SK-N-SH (cell line): ENCODE measurements at regions not wholly inside any gene's neighbourhood (a gene's known extent, or its start where the extent isn't known, plus 50 kb on each side); places are given as distances from the start of the nearest gene placed in this dataset.

Source experiments
- CTCF ChIA-PET: fragments of 300-600, 350-600 bp; formaldehyde crosslinking; extraction: SDS; loops from one replicate; lab custom pipeline; 2021; lab: Yijun Ruan, JAX
- POLR2A ChIA-PET: fragments of 350-600 bp; sonication (Branson Sonifier 250); formaldehyde crosslinking; extraction: SDS; loops from one replicate; lab custom pipeline; 2020; ENCODE audit warnings: antibody characterized with exemption, inconsistent platforms; lab: Yijun Ruan, JAX
- DNase-seq: peaks from one replicate; pipeline ENCODE4 v3.0.0; 2012
- H2AFZ ChIP-seq: fragments of 200-600 bp; sonication (generic); 2 replicates; pipeline ENCODE4 v1.8.1; 2016; ENCODE audit warnings: antibody characterized with exemption, mild to moderate bottlenecking, low read depth
- H3F3A ChIP-seq: fragments of 200-600 bp; sonication (generic); replicated peaks from 2 replicates; pipeline ENCODE3; 2016; ENCODE audit warnings: antibody characterized with exemption, mild to moderate bottlenecking; ENCODE audit not compliant: insufficient read depth
- H3K27ac ChIP-seq, 2 experiments: fragments of 200-500 bp in 1 of 2; fragments of 200-600 bp in 1 of 2; sonication (Bioruptor generic) in 1 of 2; sonication (generic), shearing (Covaris generic) in 1 of 2; 2 replicates each; pipeline versions ENCODE4 v1.5.1 to v1.6.1; 2014 to 2016; ENCODE audit warnings: low read depth in 2 of 2, inconsistent platforms in 1 of 2, low read length in 1 of 2, mild to moderate bottlenecking in 1 of 2, mixed read lengths in 1 of 2
- H3K27me3 ChIP-seq: fragments of 200-600 bp; sonication (generic), shearing (Covaris generic); 2 replicates; pipeline ENCODE4 v1.6.1; 2016; ENCODE audit warnings: mixed run types; ENCODE audit not compliant: insufficient read depth
- H3K36me3 ChIP-seq, 2 experiments: fragments of 200-500 bp in 1 of 2; fragments of 200-600 bp in 1 of 2; sonication (Bioruptor generic) in 1 of 2; sonication (generic) in 1 of 2; replicated peaks in 1 of 2; 2 replicates each; pipeline versions ENCODE3 to v1.5.1; 2014 to 2016; ENCODE audit warnings: low read length in 1 of 2, mild to moderate bottlenecking in 1 of 2; ENCODE audit not compliant: insufficient read depth in 2 of 2, control insufficient read depth in 1 of 2
- H3K4me1 ChIP-seq, 2 experiments: fragments of 200-500 bp in 1 of 2; fragments of 200-600 bp in 1 of 2; sonication (Bioruptor generic) in 1 of 2; sonication (generic), shearing (Covaris generic) in 1 of 2; 2 replicates each; pipeline versions ENCODE4 v1.5.1 to v1.6.1; 2014 to 2016; ENCODE audit warnings: low read depth in 1 of 2, low read length in 1 of 2, mixed run types in 1 of 2; ENCODE audit not compliant: insufficient read depth in 2 of 2, control insufficient read depth in 1 of 2
- H3K4me2 ChIP-seq: fragments of 200-600 bp; sonication (generic), shearing (Covaris generic); 2 replicates; pipeline ENCODE4 v1.6.1; 2017; ENCODE audit warnings: mixed run types
- H3K4me3 ChIP-seq, 2 experiments: fragments of 200-500 bp in 1 of 2; fragments of 200-600 bp in 1 of 2; sonication (Bioruptor generic) in 1 of 2; sonication (generic), shearing (Covaris generic) in 1 of 2; 2 replicates each; pipeline versions ENCODE4 v1.5.1 to v1.8.1; 2014 to 2016; ENCODE audit warnings: low read depth in 2 of 2, inconsistent platforms in 1 of 2, low read length in 1 of 2, mild to moderate bottlenecking in 1 of 2, mixed read lengths in 1 of 2, moderate library complexity in 1 of 2
- H3K79me2 ChIP-seq: fragments of 200-600 bp; sonication (generic); 2 replicates; pipeline ENCODE4 v1.8.1; 2017; ENCODE audit warnings: mild to moderate bottlenecking; ENCODE audit not compliant: insufficient read depth
- H3K9ac ChIP-seq: fragments of 200-600 bp; sonication (generic); 2 replicates; pipeline ENCODE4 v1.6.1; 2017; ENCODE audit warnings: mixed run types
- H3K9me2 ChIP-seq: fragments of 200-600 bp; sonication (generic); 2 replicates; pipeline ENCODE4 v1.6.1; 2017; ENCODE audit warnings: mixed run types
- H3K9me3 ChIP-seq: fragments of 200-600 bp; sonication (generic); 2 replicates; pipeline ENCODE4 v1.6.1; 2017; ENCODE audit warnings: mixed run types, mild to moderate bottlenecking, moderate library complexity
- H4K20me1 ChIP-seq: fragments of 200-600 bp; sonication (generic); 2 replicates; pipeline ENCODE4 v1.6.1; 2017; ENCODE audit warnings: mild to moderate bottlenecking, mixed run types; ENCODE audit not compliant: insufficient read depth
- ELF1 ChIP-seq: IDR thresholded peaks from 2 replicates; pipeline ENCODE4 v1.4.0; 2012
- EZH2phosphoT487 ChIP-seq: fragments of 200-600 bp; sonication (generic); IDR thresholded peaks from 2 replicates; pipeline ENCODE4 v1.6.1; 2017; ENCODE audit warnings: low read depth, mixed run types, mild to moderate bottlenecking, antibody characterized with exemption, moderate library complexity, borderline replicate concordance
- FOSL2 ChIP-seq: IDR thresholded peaks from 2 replicates; pipeline ENCODE4 v1.4.0; 2012; ENCODE audit warnings: low read depth, mild to moderate bottlenecking, moderate library complexity, borderline replicate concordance
- FOXM1 ChIP-seq: IDR thresholded peaks from 2 replicates; pipeline ENCODE4 v1.4.0; 2012; ENCODE audit warnings: low read depth, mild to moderate bottlenecking
- GABPA ChIP-seq: IDR thresholded peaks from 2 replicates; pipeline ENCODE4 v1.4.0; 2012; ENCODE audit warnings: low read depth, mild to moderate bottlenecking
- GATA2 ChIP-seq: sonication (generic); formaldehyde crosslinking; IDR thresholded peaks from 2 replicates; pipeline ENCODE4 v1.5.0; 2020; ENCODE audit warnings: mild to moderate bottlenecking, missing genetic modification reagents
- JUND ChIP-seq: IDR thresholded peaks from 2 replicates; pipeline ENCODE4 v1.4.0; 2012
- MXI1 ChIP-seq: IDR thresholded peaks from 2 replicates; pipeline ENCODE4 v1.6.1; 2012; ENCODE audit warnings: mild to moderate bottlenecking, low read depth, low read length, improper control_type of control experiment
- NRF1 ChIP-seq: IDR thresholded peaks from 2 replicates; pipeline ENCODE4 v1.6.1; 2012; ENCODE audit warnings: low read depth, mild to moderate bottlenecking, low read length
- PBX3 ChIP-seq: IDR thresholded peaks from 2 replicates; pipeline ENCODE4; 2012
- POLR2AphosphoS5 ChIP-seq: IDR thresholded peaks from 2 replicates; pipeline ENCODE4 v1.6.1; 2012; ENCODE audit warnings: low read depth, low read length
- RAD21 ChIP-seq: IDR thresholded peaks from 2 replicates; pipeline ENCODE4 v1.6.1; 2012; ENCODE audit warnings: mild to moderate bottlenecking, low read length
- SMC3 ChIP-seq: IDR thresholded peaks from 2 replicates; pipeline ENCODE4 v1.6.1; 2012; ENCODE audit warnings: low read depth, low read length, improper control_type of control experiment
- TAF1 ChIP-seq: IDR thresholded peaks from 2 replicates; pipeline ENCODE4 v1.6.1; 2012; ENCODE audit warnings: low read depth, mild to moderate bottlenecking, low read length, moderate library complexity, borderline replicate concordance
- TCF12 ChIP-seq: IDR thresholded peaks from 2 replicates; pipeline ENCODE4 v1.4.0; 2012
- USF1 ChIP-seq: IDR thresholded peaks from 2 replicates; pipeline ENCODE4 v1.4.0; 2012; ENCODE audit warnings: low read depth, borderline replicate concordance
- USF2 ChIP-seq: fragments of 150-350 bp; IDR thresholded peaks from 2 replicates; pipeline ENCODE4 v1.6.1; 2017; ENCODE audit warnings: antibody characterized with exemption, low read length, low read depth, borderline replicate concordance
- YY1 ChIP-seq: IDR thresholded peaks from 2 replicates; pipeline ENCODE4 v1.4.0; 2012; ENCODE audit warnings: low read depth, mild to moderate bottlenecking
- WGBS: methylation state at CpG from one replicate; pipeline ENCODE4 v1.1.6; 2017; ENCODE audit warnings: low lambda C conversion rate; 5-methylcytosine and 5-hydroxymethylcytosine counted together

GRCh38 chr4:72805284-72805683 is 236.3 kb upstream of the ADAMTS3 start:
- no peak overlapping the region for H3K9ac ChIP-seq
- DNase-seq = no peak
- H3K4me2 ChIP-seq = no peak overlapping the region
- no peak overlapping the region for H3K27ac ChIP-seq
- H3K9me2 ChIP-seq = no peaks in the 10 kb centered on the region
- no peaks in the 10 kb centered on the region for H3K79me2 ChIP-seq
- TF ChIP-seq FOXM1 (no peak), SMC3 (no peak), JUND (no peak), MXI1 (no peak), GATA2 (no peak), NRF1 (no peak), TAF1 (no peak), PBX3 (no peak), FOSL2 (no peak), TCF12 (no peak), USF2 (no peak), RAD21 (no peak), YY1 (no peak)
- H3K36me3 ChIP-seq = no peaks in the 10 kb centered on the region
- H3F3A ChIP-seq = no peaks in the 10 kb centered on the region
- WGBS = 9% methylated on average over 2 of the region's 2 CpGs
- no peaks in the 10 kb centered on the region for H4K20me1 ChIP-seq
- ChIA-PET POLR2A (no interaction called here), CTCF (interaction anchor here (1.2 kb wide), 1 partner anchor 292 kb away, joined by 3 read pairs; no protein-coding TSS in a partner anchor)
- no peaks in the 10 kb centered on the region for H3K9me3 ChIP-seq
- H2AFZ ChIP-seq = no peak overlapping the region
- H3K4me1 ChIP-seq = no peaks in the 10 kb centered on the region
- H3K4me3 ChIP-seq = no peak overlapping the region
- no peaks in the 10 kb centered on the region for H3K27me3 ChIP-seq

GRCh38 chr4:72797486-72797885 is 228.5 kb upstream of the ADAMTS3 start:
- Histone ChIP-seq H3K79me2 (no peaks in the 10 kb centered on the region), H2AFZ (no peak overlapping the region), H3K27me3 (no peaks in the 10 kb centered on the region), H3F3A (no peaks in the 10 kb centered on the region), H4K20me1 (no peaks in the 10 kb centered on the region), H3K9ac (no peak overlapping the region), H3K4me3 (no peak overlapping the region), H3K27ac (no peak overlapping the region), H3K9me2 (no peaks in the 10 kb centered on the region), H3K36me3 (no peaks in the 10 kb centered on the region), H3K4me1 (no peaks in the 10 kb centered on the region), H3K4me2 (no peak overlapping the region), H3K9me3 (no peaks in the 10 kb centered on the region)
- no peak for TF ChIP-seq YY1
- no peak for TF ChIP-seq EZH2phosphoT487
- no peak for TF ChIP-seq PBX3
- TF ChIP-seq NRF1 = no peak
- TF ChIP-seq GABPA = no peak
- TF ChIP-seq POLR2AphosphoS5 = no peak
- TF ChIP-seq TAF1 = no peak
- no peak for TF ChIP-seq ELF1
- TF ChIP-seq USF1 = no peak
- CTCF ChIA-PET = no interaction called here
- POLR2A ChIA-PET = no interaction called here
- DNase-seq = no peak
- WGBS = 29% methylated on average over 1 of the region's 1 CpG
